ENCODE measurements at regions not wholly inside any gene's neighbourhood (a gene's known extent, or its start where the extent isn't known, plus 50 kb on each side); places are given as distances from the start of the nearest gene placed in this dataset.

DNA sequence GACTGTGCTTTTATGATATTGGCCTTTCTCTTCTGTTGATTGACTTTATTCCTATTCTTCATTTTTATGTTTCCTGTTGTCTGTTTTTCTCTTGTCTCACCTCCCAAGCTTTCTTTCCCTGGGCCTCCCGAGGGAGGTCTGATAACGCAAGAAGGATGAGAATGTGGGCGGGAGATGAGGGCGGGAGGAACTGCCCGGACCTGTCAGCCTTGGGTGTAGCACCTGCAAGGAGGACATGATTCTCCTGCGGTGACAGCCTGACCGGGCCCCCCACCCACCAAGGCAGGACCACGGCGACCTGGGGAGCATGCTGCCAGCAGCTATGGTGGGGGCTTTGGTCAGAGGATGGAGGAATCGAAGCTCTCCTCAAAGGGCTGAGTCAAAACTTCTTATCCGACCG is 86.9 kb downstream of the PLEKHG1 start:
- no peaks in the 10 kb centered on the region for H3K36me3 Mint-ChIP-seq (ENCODE audit: low read depth)

More for the DNA sequence above, 86.9 kb downstream of the PLEKHG1 start:
- Histone ChIP-seq H3K27me3 (ENCODE audit: insufficient read depth) (no peaks in the 10 kb centered on the region), H3K79me2 (replicated peaks; ENCODE audit: insufficient read depth) (no peaks in the 10 kb centered on the region), H3K9me2 (ENCODE audit: insufficient read depth) (0 out of 2 replicates have a peak, but pooled peaks cover 3% of the 10 kb centered on the region), H3K36me3 (ENCODE audit: insufficient read depth) (no peaks in the 10 kb centered on the region), H3F3A (replicated peaks; ENCODE audit: low read depth) (no peaks in the 10 kb centered on the region), H3K4me1 (ENCODE audit: insufficient read depth) (no peaks in the 10 kb centered on the region), H3K4me3 (no peak overlapping the region), H3K27ac (ENCODE audit: low read depth) (no peak overlapping the region), H2AFZ (no peak overlapping the region), H4K20me1 (replicated peaks; ENCODE audit: insufficient read depth) (no peaks in the 10 kb centered on the region), H3K4me2 (no peak overlapping the region)
- no peak for DNase-seq (ENCODE audit: low spot score)
- H3K27me3 Mint-ChIP-seq (ENCODE audit: insufficient read depth, low read depth, poor library complexity), result no peaks in the 10 kb centered on the region
- no peak for ATAC-seq
- TF ChIP-seq JUNB (IDR thresholded peaks at IDR 0.05; ENCODE audit: unreplicated experiment) (no peak), STAT1 (IDR thresholded peaks at IDR 0.05; ENCODE audit: unreplicated experiment) (no peak), CREB1 (CRISPR knock-in tag; IDR thresholded peaks at IDR 0.05; ENCODE audit: low read depth) (no peak), NANOG (IDR thresholded peaks at IDR 0.05; ENCODE audit: borderline replicate concordance) (no peak), ZNF114 (CRISPR knock-in tag; IDR thresholded peaks at IDR 0.05) (no peak), EZH2 (IDR thresholded peaks at IDR 0.05; ENCODE audit: low read depth, unreplicated experiment) (no peak), POLR2AphosphoS5 (IDR thresholded peaks at IDR 0.05; ENCODE audit: low read depth) (no peak), ZNF331 (CRISPR knock-in tag; IDR thresholded peaks at IDR 0.05; ENCODE audit: low read depth) (no peak), EZH2phosphoT487 (IDR thresholded peaks at IDR 0.05; ENCODE audit: unreplicated experiment) (no peak)
- TF ChIP-seq, protein P1, sequence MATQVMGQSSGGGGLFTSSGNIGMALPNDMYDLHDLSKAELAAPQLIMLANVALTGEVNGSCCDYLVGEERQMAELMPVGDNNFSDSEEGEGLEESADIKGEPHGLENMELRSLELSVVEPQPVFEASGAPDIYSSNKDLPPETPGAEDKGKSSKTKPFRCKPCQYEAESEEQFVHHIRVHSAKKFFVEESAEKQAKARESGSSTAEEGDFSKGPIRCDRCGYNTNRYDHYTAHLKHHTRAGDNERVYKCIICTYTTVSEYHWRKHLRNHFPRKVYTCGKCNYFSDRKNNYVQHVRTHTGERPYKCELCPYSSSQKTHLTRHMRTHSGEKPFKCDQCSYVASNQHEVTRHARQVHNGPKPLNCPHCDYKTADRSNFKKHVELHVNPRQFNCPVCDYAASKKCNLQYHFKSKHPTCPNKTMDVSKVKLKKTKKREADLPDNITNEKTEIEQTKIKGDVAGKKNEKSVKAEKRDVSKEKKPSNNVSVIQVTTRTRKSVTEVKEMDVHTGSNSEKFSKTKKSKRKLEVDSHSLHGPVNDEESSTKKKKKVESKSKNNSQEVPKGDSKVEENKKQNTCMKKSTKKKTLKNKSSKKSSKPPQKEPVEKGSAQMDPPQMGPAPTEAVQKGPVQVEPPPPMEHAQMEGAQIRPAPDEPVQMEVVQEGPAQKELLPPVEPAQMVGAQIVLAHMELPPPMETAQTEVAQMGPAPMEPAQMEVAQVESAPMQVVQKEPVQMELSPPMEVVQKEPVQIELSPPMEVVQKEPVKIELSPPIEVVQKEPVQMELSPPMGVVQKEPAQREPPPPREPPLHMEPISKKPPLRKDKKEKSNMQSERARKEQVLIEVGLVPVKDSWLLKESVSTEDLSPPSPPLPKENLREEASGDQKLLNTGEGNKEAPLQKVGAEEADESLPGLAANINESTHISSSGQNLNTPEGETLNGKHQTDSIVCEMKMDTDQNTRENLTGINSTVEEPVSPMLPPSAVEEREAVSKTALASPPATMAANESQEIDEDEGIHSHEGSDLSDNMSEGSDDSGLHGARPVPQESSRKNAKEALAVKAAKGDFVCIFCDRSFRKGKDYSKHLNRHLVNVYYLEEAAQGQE (IDR thresholded peaks at IDR 0.05; ENCODE audit: unreplicated experiment), result no peak
- TF ChIP-seq, protein P2, sequence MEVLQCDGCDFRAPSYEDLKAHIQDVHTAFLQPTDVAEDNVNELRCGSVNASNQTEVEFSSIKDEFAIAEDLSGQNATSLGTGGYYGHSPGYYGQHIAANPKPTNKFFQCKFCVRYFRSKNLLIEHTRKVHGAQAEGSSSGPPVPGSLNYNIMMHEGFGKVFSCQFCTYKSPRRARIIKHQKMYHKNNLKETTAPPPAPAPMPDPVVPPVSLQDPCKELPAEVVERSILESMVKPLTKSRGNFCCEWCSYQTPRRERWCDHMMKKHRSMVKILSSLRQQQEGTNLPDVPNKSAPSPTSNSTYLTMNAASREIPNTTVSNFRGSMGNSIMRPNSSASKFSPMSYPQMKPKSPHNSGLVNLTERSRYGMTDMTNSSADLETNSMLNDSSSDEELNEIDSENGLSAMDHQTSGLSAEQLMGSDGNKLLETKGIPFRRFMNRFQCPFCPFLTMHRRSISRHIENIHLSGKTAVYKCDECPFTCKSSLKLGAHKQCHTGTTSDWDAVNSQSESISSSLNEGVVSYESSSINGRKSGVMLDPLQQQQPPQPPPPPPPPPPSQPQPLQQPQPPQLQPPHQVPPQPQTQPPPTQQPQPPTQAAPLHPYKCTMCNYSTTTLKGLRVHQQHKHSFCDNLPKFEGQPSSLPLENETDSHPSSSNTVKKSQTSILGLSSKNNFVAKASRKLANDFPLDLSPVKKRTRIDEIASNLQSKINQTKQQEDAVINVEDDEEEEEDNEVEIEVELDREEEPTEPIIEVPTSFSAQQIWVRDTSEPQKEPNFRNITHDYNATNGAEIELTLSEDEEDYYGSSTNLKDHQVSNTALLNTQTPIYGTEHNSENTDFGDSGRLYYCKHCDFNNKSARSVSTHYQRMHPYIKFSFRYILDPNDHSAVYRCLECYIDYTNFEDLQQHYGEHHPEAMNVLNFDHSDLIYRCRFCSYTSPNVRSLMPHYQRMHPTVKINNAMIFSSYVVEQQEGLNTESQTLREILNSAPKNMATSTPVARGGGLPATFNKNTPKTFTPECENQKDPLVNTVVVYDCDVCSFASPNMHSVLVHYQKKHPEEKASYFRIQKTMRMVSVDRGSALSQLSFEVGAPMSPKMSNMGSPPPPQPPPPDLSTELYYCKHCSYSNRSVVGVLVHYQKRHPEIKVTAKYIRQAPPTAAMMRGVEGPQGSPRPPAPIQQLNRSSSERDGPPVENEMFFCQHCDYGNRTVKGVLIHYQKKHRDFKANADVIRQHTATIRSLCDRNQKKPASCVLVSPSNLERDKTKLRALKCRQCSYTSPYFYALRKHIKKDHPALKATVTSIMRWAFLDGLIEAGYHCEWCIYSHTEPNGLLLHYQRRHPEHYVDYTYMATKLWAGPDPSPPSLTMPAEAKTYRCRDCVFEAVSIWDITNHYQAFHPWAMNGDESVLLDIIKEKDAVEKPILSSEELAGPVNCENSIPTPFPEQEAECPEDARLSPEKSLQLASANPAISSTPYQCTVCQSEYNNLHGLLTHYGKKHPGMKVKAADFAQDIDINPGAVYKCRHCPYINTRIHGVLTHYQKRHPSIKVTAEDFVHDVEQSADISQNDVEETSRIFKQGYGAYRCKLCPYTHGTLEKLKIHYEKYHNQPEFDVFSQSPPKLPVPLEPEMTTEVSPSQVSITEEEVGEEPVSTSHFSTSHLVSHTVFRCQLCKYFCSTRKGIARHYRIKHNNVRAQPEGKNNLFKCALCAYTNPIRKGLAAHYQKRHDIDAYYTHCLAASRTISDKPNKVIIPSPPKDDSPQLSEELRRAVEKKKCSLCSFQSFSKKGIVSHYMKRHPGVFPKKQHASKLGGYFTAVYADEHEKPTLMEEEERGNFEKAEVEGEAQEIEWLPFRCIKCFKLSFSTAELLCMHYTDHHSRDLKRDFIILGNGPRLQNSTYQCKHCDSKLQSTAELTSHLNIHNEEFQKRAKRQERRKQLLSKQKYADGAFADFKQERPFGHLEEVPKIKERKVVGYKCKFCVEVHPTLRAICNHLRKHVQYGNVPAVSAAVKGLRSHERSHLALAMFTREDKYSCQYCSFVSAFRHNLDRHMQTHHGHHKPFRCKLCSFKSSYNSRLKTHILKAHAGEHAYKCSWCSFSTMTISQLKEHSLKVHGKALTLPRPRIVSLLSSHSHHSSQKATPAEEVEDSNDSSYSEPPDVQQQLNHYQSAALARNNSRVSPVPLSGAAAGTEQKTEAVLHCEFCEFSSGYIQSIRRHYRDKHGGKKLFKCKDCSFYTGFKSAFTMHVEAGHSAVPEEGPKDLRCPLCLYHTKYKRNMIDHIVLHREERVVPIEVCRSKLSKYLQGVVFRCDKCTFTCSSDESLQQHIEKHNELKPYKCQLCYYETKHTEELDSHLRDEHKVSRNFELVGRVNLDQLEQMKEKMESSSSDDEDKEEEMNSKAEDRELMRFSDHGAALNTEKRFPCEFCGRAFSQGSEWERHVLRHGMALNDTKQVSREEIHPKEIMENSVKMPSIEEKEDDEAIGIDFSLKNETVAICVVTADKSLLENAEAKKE (CRISPR knock-in tag; IDR thresholded peaks at IDR 0.05), result no peak
- TF ChIP-seq, protein P3, sequence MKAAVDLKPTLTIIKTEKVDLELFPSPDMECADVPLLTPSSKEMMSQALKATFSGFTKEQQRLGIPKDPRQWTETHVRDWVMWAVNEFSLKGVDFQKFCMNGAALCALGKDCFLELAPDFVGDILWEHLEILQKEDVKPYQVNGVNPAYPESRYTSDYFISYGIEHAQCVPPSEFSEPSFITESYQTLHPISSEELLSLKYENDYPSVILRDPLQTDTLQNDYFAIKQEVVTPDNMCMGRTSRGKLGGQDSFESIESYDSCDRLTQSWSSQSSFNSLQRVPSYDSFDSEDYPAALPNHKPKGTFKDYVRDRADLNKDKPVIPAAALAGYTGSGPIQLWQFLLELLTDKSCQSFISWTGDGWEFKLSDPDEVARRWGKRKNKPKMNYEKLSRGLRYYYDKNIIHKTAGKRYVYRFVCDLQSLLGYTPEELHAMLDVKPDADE (IDR thresholded peaks at IDR 0.05), result no peak
- TF ChIP-seq, protein P4, sequence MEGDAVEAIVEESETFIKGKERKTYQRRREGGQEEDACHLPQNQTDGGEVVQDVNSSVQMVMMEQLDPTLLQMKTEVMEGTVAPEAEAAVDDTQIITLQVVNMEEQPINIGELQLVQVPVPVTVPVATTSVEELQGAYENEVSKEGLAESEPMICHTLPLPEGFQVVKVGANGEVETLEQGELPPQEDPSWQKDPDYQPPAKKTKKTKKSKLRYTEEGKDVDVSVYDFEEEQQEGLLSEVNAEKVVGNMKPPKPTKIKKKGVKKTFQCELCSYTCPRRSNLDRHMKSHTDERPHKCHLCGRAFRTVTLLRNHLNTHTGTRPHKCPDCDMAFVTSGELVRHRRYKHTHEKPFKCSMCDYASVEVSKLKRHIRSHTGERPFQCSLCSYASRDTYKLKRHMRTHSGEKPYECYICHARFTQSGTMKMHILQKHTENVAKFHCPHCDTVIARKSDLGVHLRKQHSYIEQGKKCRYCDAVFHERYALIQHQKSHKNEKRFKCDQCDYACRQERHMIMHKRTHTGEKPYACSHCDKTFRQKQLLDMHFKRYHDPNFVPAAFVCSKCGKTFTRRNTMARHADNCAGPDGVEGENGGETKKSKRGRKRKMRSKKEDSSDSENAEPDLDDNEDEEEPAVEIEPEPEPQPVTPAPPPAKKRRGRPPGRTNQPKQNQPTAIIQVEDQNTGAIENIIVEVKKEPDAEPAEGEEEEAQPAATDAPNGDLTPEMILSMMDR (conservative IDR thresholded peaks at IDR 0.05; ENCODE audit: low read depth in 2 of 2), result no peak
- no peaks in the 10 kb centered on the region for H3K9me3 Mint-ChIP-seq
- H3K4me1 Mint-ChIP-seq, result peaks cover 5% of the 10 kb centered on the region; the same call in 1 of the 3 replicates
- no peak overlapping the region; the same call in 1 of the 2 replicates for H3K27ac Mint-ChIP-seq
- H3K4me3 Mint-ChIP-seq, result no peak overlapping the region
